ENCODE measurements at regions not wholly inside any gene's neighbourhood (a gene's known extent, or its start where the extent isn't known, plus 50 kb on each side); places are given as distances from the start of the nearest gene placed in this dataset.
"Not testable (repeated sequence)": the region's sequence is repeated elsewhere in the genome, so short reads cannot be mapped to it uniquely, and the experiment has no call there.

GRCh38 chr14:105644053-105644435, 117.7 kb downstream of the TMEM121 start:
- TF ChIP-seq CTCF (IDR thresholded peaks at IDR 0.05; ENCODE audit: low read depth, low read length, poor library complexity, severe bottlenecking); EZH2phosphoT487 (IDR thresholded peaks at IDR 0.05; ENCODE audit: borderline replicate concordance, low read length): not testable (repeated sequence)

Measured in DOHH2 (cell line).